Heart right ventricle (tissue), 16 donors: ENCODE measurements at regions not wholly inside any gene's neighbourhood (a gene's known extent, or its start where the extent isn't known, plus 50 kb on each side); places are given as distances from the start of the nearest gene placed in this dataset.

Experiments
- ATAC-seq, 8 donors: fragments of 200-7000 bp; cut with Tn5 transposase; one replicate each; pipeline ENCODE4 v1.9.1; 2020; ENCODE audit warnings: mild to moderate bottlenecking in 8 of 8, moderate library complexity in 8 of 8, moderate number of reproducible peaks in 1 of 8
- DNase-seq, 2 donors: peaks; one replicate each; pipeline ENCODE4 v3.0.0-alpha.2; 2020
- H3K27ac ChIP-seq, 10 donors: fragments of 200-600 bp; sonication (generic) in 2 of 10; one replicate each; pipeline versions ENCODE4 v1.5.0 to v1.8.0; 2020 to 2022; ENCODE audit warnings: mild to moderate bottlenecking in 3 of 10
- H3K27me3 ChIP-seq, 7 donors: fragments of 200-600 bp; one replicate each; pipeline ENCODE4 v1.8.0; 2021 to 2022; ENCODE audit warnings: mild to moderate bottlenecking in 2 of 7
- H3K36me3 ChIP-seq, 9 donors: fragments of 200-600 bp; sonication (generic) in 1 of 9; one replicate each; pipeline versions ENCODE4 v1.5.0 to v1.8.0; 2020 to 2022; ENCODE audit warnings: mild to moderate bottlenecking in 2 of 9
- H3K4me1 ChIP-seq, 9 donors: fragments of 200-600 bp; sonication (generic) in 1 of 9; one replicate each; pipeline versions ENCODE4 v1.5.0 to v1.8.0; 2020 to 2022; ENCODE audit warnings: mild to moderate bottlenecking in 4 of 9
- H3K4me3 ChIP-seq, 10 donors: fragments of 200-600 bp; sonication (generic) in 2 of 10; one replicate each; pipeline versions ENCODE4 v1.5.0 to v1.8.0; 2020 to 2022; ENCODE audit warnings: mild to moderate bottlenecking in 7 of 10, moderate library complexity in 2 of 10
- H3K9me3 ChIP-seq, 11 donors: fragments of 200-600 bp in 10 of 11; sonication (generic) in 2 of 11; one replicate each; pipeline versions ENCODE4 v1.5.0 to v1.8.0; 2013 to 2022; ENCODE audit warnings: mild to moderate bottlenecking in 2 of 11, control low read depth in 1 of 11, moderate library complexity in 1 of 11
- CTCF ChIP-seq, 9 donors: fragments of 200-600 bp; sonication (generic) in 2 of 9; IDR thresholded peaks; one replicate each; pipeline versions ENCODE4 v1.5.0 to v1.8.0; 2021 to 2022; ENCODE audit warnings: antibody characterized with exemption in 9 of 9, mild to moderate bottlenecking in 5 of 9, moderate library complexity in 1 of 9
- WGBS, 2 donors: extraction: QIAGEN DNeasy Blood & Tissue Kit; methylation state at CpG; one replicate each; pipeline ENCODE4 v1.1.7; 2013; ENCODE audit warnings: inconsistent platforms in 1 of 2; 5-methylcytosine and 5-hydroxymethylcytosine counted together
- intact Hi-C, 10 donors: fragments of 100-400 bp; cut with DNase I; formaldehyde crosslinking; loops; one replicate each; pipeline versions ENCODE4 v1.11.1 to v1.14.2; 2022
- donor health status: Arrhythmogenic right ventricular cardiomyopathy.
- donor health status: ischemic (EF 13 %, LVEDD 7.1; RV severe dilation, severe dysfunction).
- donor health status: healthy with polysubstance abuse.
- donor health status: DM: no; HTN: yes; CAD: no.
- donor health status: DM: no; HTN: no; CAD: no.
- donor health status: ischemic (EF 25% LVEDD 6.9; RV normal size, moderate dysfunction).
- donor health status: ischemic (EF 25% LVEDD 5.7; RV mildly dilated, moderate dysfunction).
- donor health status: healthy.
- donor health status: DM: yes; HTN: yes; CAD: no.
- donor health status: Ischemic cardiomyopathy.
- donor health status: ischemic (EF 35%, LVEDD 5.7; RV mildly dilated, moderate dysfunction).
- donor health status: nonischemic (EF 11% LVEDD 7.7; RV severe dilation, severe dysfunction).
- donor health status: DM: yes; HTN: yes; CAD: no.
- donor health status: PGD.
- donor health status: ischemic (EF 29% LVEDD 5.4; RV normal size, mild dysfunction).
- donor health status: nonischemic (EF 23%, LVEDD 6.1; RV moderate dilation, normal function).

- peaks cover 0 to 57% (median 14%) of the 10 kb centered on the region in 11 donors for H3K9me3 ChIP-seq
Measured at GRCh38 chr15:97547381-97547780, 413.1 kb upstream of the ARRDC4 start.

GRCh38 chr15:97561529-97561928 is 399.0 kb upstream of the ARRDC4 start:
- TF ChIP-seq CTCF (IDR thresholded peaks at IDR 0.05): no peak
- Histone ChIP-seq H3K4me1 (no peaks in the 10 kb centered on the region), H3K36me3 (no peaks in the 10 kb centered on the region), H3K4me3 (no peak overlapping the region), H3K27me3 (no peaks in the 10 kb centered on the region), H3K9me3 (no peaks in the 10 kb centered on the region), H3K27ac (no peak overlapping the region)
- ATAC-seq (no peak), DNase-seq (no peak)
- intact Hi-C loops: no loop called here
- 81 to 87% methylated on average over 2 of the region's 2 CpGs for WGBS, 2 donors

More at GRCh38 chr15:97547381-97547780, 413.1 kb upstream of the ARRDC4 start:
- no peak for TF ChIP-seq CTCF (IDR thresholded peaks at IDR 0.05)
- 55 to 56% methylated on average over 2 of the region's 2 CpGs for WGBS, 2 donors
- H3K4me1 ChIP-seq: no peaks in the 10 kb centered on the region
- intact Hi-C loops: no loop called here
- no peak overlapping the region for H3K27ac ChIP-seq
- ATAC-seq (no peak), DNase-seq (no peak)
- H3K27me3 ChIP-seq: no peaks in the 10 kb centered on the region
- H3K4me3 ChIP-seq: no peak overlapping the region
- H3K36me3 ChIP-seq: no peaks in the 10 kb centered on the region

GRCh38 chr15:97563516-97563915 is 397.0 kb upstream of the ARRDC4 start:
- intact Hi-C loops: no loop called here
- no peak for TF ChIP-seq CTCF (IDR thresholded peaks at IDR 0.05)
- Histone ChIP-seq H3K4me3 (no peak overlapping the region), H3K9me3 (no peaks in the 10 kb centered on the region), H3K27ac (no peak overlapping the region), H3K4me1 (peaks cover 0 to 13% (median 0%) of the 10 kb centered on the region in 9 donors), H3K36me3 (no peaks in the 10 kb centered on the region), H3K27me3 (no peaks in the 10 kb centered on the region)
- DNase-seq: no peak
- 87 to 88% methylated on average over 3 of the region's 3 CpGs for WGBS, 2 donors
- ATAC-seq: no peak

DNA sequence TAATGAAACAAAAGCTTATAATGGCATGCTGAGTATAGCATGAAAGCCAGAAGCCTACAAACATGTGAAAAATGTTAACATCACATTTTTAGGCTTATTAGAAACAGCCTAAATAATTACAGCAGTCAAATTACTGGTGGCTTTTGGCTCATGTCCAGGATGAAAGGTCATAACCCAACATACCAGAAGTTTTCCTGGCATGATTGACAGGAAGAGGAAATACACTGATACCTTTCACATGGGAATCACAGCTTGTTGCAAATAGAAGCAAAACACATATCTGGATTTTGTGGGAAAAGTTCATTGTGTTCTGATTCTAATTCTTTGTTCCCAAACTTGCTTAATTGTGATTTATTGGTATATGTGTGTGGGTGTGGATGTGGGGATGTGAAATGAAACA is 393.5 kb upstream of the ARRDC4 start:
- peak in 3 of 8 donors; percentile 4 to 51 (median 26) for ATAC-seq
- intact Hi-C loops: no loop called here
- H3K27me3 ChIP-seq: no peaks in the 10 kb centered on the region

More for the DNA sequence above, 393.5 kb upstream of the ARRDC4 start:
- no peaks in the 10 kb centered on the region for H3K36me3 ChIP-seq
- peaks cover 0 to 13% (median 0%) of the 10 kb centered on the region in 9 donors for H3K4me1 ChIP-seq
- DNase-seq: peak in 1 of 2 donors; percentile 7
- H3K27ac ChIP-seq: no peak overlapping the region
- peaks cover 0 to 17% (median 0%) of the 10 kb centered on the region in 11 donors for H3K9me3 ChIP-seq
- no peak overlapping the region for H3K4me3 ChIP-seq
- no peak for TF ChIP-seq CTCF (IDR thresholded peaks at IDR 0.05)
